CD8-positive, alpha-beta memory T cell (primary cell): ENCODE measurements at regions not wholly inside any gene's neighbourhood (a gene's known extent, or its start where the extent isn't known, plus 50 kb on each side); places are given as distances from the start of the nearest gene placed in this dataset.

ENCODE experiments used
- CTCF ChIA-PET: fragments of 350-600 bp; sonication (Branson Sonifier 250); formaldehyde crosslinking; loops from one replicate; lab custom pipeline; 2021; ENCODE audit warnings: antibody characterized with exemption; lab: Charles Lee
- POLR2A ChIA-PET: fragments of 350-600 bp; sonication (Branson Sonifier 250); formaldehyde crosslinking; loops from one replicate; lab custom pipeline; 2021; ENCODE audit warnings: antibody characterized with exemption; lab: Charles Lee
- DNase-seq, 5 donors: peaks; one replicate each; pipeline versions ENCODE4 v3.0.0 to v3.0.0-alpha.2; 2020 to 2022; ENCODE audit warnings: mixed read lengths in 1 of 5
- H3K27ac ChIP-seq: one replicate; pipeline ENCODE4 v1.7.0; 2013; ENCODE audit warnings: low read depth, mild to moderate bottlenecking, low read length, moderate library complexity
- H3K27me3 ChIP-seq: 2 replicates; pipeline ENCODE4 v1.7.0; 2013; ENCODE audit warnings: low read length, mild to moderate bottlenecking; ENCODE audit not compliant: insufficient read depth, poor library complexity, severe bottlenecking
- H3K36me3 ChIP-seq: 2 replicates; pipeline ENCODE4 v1.7.0; 2013; ENCODE audit warnings: mild to moderate bottlenecking, low read length, moderate library complexity; ENCODE audit not compliant: insufficient read depth
- H3K4me1 ChIP-seq: 2 replicates; pipeline ENCODE4 v1.7.0; 2013; ENCODE audit warnings: mild to moderate bottlenecking, low read length, moderate library complexity; ENCODE audit not compliant: insufficient read depth
- H3K4me3 ChIP-seq: 2 replicates; pipeline ENCODE4 v1.7.0; 2013; ENCODE audit warnings: mild to moderate bottlenecking, low read length
- H3K9me3 ChIP-seq: 2 replicates; pipeline ENCODE4 v1.7.0; 2013; ENCODE audit warnings: mild to moderate bottlenecking, low read length
- H3K27ac Mint-ChIP-seq, 8 donors: one replicate each; pipeline ENCODE4 v1.8.0; 2020 to 2021; ENCODE audit warnings: mixed read lengths in 8 of 8, mild to moderate bottlenecking in 6 of 8, inconsistent platforms in 3 of 8, moderate library complexity in 3 of 8
- H3K27me3 Mint-ChIP-seq, 2 donors: one replicate each; pipeline ENCODE4 v1.8.0; 2020 to 2021; ENCODE audit warnings: mixed read lengths in 2 of 2, mild to moderate bottlenecking in 1 of 2, moderate library complexity in 1 of 2
- H3K36me3 Mint-ChIP-seq, 3 donors: one replicate each; pipeline ENCODE4 v1.8.0; 2020 to 2021; ENCODE audit warnings: mixed read lengths in 3 of 3, inconsistent platforms in 1 of 3, mild to moderate bottlenecking in 1 of 3
- H3K4me1 Mint-ChIP-seq, 3 donors: one replicate each; pipeline ENCODE4 v1.8.0; 2020 to 2021; ENCODE audit warnings: mixed read lengths in 3 of 3, inconsistent platforms in 1 of 3, mild to moderate bottlenecking in 1 of 3
- H3K4me3 Mint-ChIP-seq, 7 donors: one replicate each; pipeline ENCODE4 v1.8.0; 2020 to 2021; ENCODE audit warnings: mixed read lengths in 7 of 7, mild to moderate bottlenecking in 6 of 7, moderate library complexity in 4 of 7, inconsistent platforms in 2 of 7
- H3K9me3 Mint-ChIP-seq, 5 donors: one replicate each; pipeline ENCODE4 v1.8.0; 2020 to 2022; ENCODE audit warnings: mixed read lengths in 5 of 5, mild to moderate bottlenecking in 3 of 5, moderate library complexity in 2 of 5, inconsistent platforms in 1 of 5

GRCh38 chr7:88670536-88670935 lies 89.0 kb upstream of the ZNF804B start:
- POLR2A ChIA-PET = no interaction called here

DNA sequence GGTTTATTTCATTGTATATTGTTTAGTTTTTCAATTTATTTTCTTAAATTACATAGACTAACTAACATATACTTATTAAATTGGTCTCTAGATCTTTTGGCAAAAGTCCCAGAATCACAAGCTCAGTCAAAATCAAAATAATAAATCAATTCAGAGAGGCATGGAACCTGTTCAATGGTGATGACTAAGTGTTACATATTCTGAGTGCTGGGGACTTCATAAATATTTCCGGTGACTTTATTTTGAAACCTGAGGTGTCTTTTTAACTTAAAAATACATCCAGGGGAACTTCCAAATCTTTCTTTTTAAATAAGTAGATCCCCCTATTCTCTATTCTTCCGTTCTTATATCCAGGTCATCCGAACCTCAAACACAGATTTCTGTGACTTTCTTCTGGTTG lies 89.6 kb upstream of the ZNF804B start:
- no peaks in the 10 kb centered on the region for H3K4me1 ChIP-seq
- no peak for DNase-seq
- no peak overlapping the region for H3K27ac Mint-ChIP-seq
- POLR2A ChIA-PET = no interaction called here
- no peak overlapping the region for H3K4me3 Mint-ChIP-seq
- no peak overlapping the region for H3K27ac ChIP-seq
- CTCF ChIA-PET = no interaction called here
- H3K36me3 ChIP-seq = no peaks in the 10 kb centered on the region
- H3K36me3 Mint-ChIP-seq = no peaks in the 10 kb centered on the region
- H3K4me1 Mint-ChIP-seq = no peaks in the 10 kb centered on the region
- H3K27me3 Mint-ChIP-seq = peaks cover 0 to 2% of the 10 kb centered on the region in 2 donors
- H3K27me3 ChIP-seq = no peaks in the 10 kb centered on the region
- H3K4me3 ChIP-seq = no peak overlapping the region
- no peaks in the 10 kb centered on the region for H3K9me3 ChIP-seq
- H3K9me3 Mint-ChIP-seq = peaks cover 0 to 2% (median 0%) of the 10 kb centered on the region in 5 donors

More at GRCh38 chr7:88670536-88670935, 89.0 kb upstream of the ZNF804B start:
- Histone ChIP-seq H3K4me1 (no peaks in the 10 kb centered on the region), H3K36me3 (no peaks in the 10 kb centered on the region), H3K27ac (no peak overlapping the region), H3K4me3 (no peak overlapping the region), H3K9me3 (no peaks in the 10 kb centered on the region), H3K27me3 (no peaks in the 10 kb centered on the region)
- CTCF ChIA-PET = no interaction called here
- Mint-ChIP-seq H3K4me1 (no peaks in the 10 kb centered on the region), H3K27me3 (peaks cover 0 to 2% of the 10 kb centered on the region in 2 donors), H3K36me3 (no peaks in the 10 kb centered on the region), H3K27ac (no peak overlapping the region), H3K9me3 (peaks cover 0 to 2% (median 0%) of the 10 kb centered on the region in 5 donors), H3K4me3 (no peak overlapping the region)
- no peak for DNase-seq

DNA sequence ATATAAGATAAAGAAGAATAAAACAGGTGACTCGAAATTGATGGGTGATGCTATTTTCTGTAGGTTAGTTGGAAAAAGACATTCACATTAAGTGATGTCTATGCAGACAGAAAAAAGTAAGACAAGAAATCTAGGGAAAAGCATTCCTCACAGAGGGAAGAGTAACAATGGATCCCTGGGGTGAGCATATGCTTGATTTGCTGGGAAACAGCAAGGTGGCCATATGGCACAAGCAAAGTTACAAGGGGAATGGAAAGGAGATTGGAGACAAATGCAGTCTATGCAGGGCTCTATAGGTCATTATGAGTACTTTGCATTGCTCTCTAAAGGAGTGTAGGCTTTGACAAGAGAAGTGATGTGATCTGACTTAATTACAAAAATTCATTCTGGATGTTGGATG lies 90.9 kb upstream of the ZNF804B start:
- peaks cover 0 to 2% of the 10 kb centered on the region in 2 donors for H3K27me3 Mint-ChIP-seq
- peaks cover 0 to 2% (median 0%) of the 10 kb centered on the region in 5 donors for H3K9me3 Mint-ChIP-seq
- H3K27ac Mint-ChIP-seq = no peak overlapping the region
- no peak overlapping the region for H3K4me3 ChIP-seq
- no peaks in the 10 kb centered on the region for H3K4me1 ChIP-seq
- H3K4me1 Mint-ChIP-seq = no peaks in the 10 kb centered on the region
- H3K36me3 ChIP-seq = no peaks in the 10 kb centered on the region
- no peaks in the 10 kb centered on the region for H3K36me3 Mint-ChIP-seq
- no peak overlapping the region for H3K27ac ChIP-seq
- H3K4me3 Mint-ChIP-seq = no peak overlapping the region
- H3K9me3 ChIP-seq = no peaks in the 10 kb centered on the region
- POLR2A ChIA-PET = no interaction called here
- no peak for DNase-seq
- CTCF ChIA-PET = no interaction called here
- no peaks in the 10 kb centered on the region for H3K27me3 ChIP-seq

- no peaks in the 10 kb centered on the region for H3K4me1 Mint-ChIP-seq
- ChIA-PET CTCF (no interaction called here), POLR2A (no interaction called here)
- no peaks in the 10 kb centered on the region for H3K36me3 Mint-ChIP-seq
- H3K27me3 ChIP-seq = no peaks in the 10 kb centered on the region
- no peak overlapping the region for H3K4me3 ChIP-seq
- H3K9me3 Mint-ChIP-seq = no peaks in the 10 kb centered on the region
- H3K9me3 ChIP-seq = no peaks in the 10 kb centered on the region
- DNase-seq = no peak
- H3K27me3 Mint-ChIP-seq = no peaks in the 10 kb centered on the region
- no peak overlapping the region for H3K27ac Mint-ChIP-seq
- no peaks in the 10 kb centered on the region for H3K36me3 ChIP-seq
- no peak overlapping the region for H3K27ac ChIP-seq
- no peaks in the 10 kb centered on the region for H3K4me1 ChIP-seq
- H3K4me3 Mint-ChIP-seq = no peak overlapping the region
These were observed 92.9 kb upstream of the ZNF804B start for GRCh38 chr7:88666626-88667025.

DNA sequence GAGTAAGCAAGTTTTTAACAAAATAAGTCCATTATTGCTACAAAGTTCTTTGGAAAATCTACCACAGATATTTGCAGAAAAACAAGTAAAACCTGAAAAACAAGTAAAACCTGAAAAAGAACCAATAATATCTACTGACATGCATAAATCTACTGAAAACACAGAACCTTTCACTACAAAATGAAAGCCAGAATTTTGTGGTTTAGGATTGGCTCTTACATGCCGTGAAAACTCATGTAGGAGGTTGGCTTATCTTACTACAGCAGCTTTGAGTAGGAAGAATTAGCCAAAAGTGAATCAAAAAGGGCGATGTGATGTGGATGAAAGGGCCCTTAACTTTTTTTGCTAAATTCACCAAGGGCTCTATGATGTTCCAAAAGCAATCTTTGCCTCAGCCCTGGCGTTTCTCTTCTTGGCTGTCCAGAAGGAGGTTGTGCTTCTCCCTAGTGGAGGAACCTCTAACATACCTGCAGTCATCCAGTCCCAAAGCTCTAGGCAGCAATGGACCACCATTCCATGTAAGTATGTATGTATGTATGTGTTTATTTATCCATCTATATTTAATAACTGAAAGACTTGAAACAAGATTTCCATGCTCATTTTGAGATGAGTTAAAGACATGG lies 93.5 kb upstream of the ZNF804B start:
- Histone ChIP-seq H3K9me3 (no peaks in the 10 kb centered on the region), H3K4me1 (no peaks in the 10 kb centered on the region), H3K4me3 (no peak overlapping the region), H3K27ac (no peak overlapping the region), H3K36me3 (no peaks in the 10 kb centered on the region), H3K27me3 (no peaks in the 10 kb centered on the region)
- H3K9me3 Mint-ChIP-seq = no peaks in the 10 kb centered on the region
- H3K4me3 Mint-ChIP-seq = no peak overlapping the region
- CTCF ChIA-PET = no interaction called here
- no peaks in the 10 kb centered on the region for H3K27me3 Mint-ChIP-seq
- H3K36me3 Mint-ChIP-seq = no peaks in the 10 kb centered on the region
- POLR2A ChIA-PET = no interaction called here
- H3K27ac Mint-ChIP-seq = no peak overlapping the region
- no peak for DNase-seq
- H3K4me1 Mint-ChIP-seq = no peaks in the 10 kb centered on the region

DNA sequence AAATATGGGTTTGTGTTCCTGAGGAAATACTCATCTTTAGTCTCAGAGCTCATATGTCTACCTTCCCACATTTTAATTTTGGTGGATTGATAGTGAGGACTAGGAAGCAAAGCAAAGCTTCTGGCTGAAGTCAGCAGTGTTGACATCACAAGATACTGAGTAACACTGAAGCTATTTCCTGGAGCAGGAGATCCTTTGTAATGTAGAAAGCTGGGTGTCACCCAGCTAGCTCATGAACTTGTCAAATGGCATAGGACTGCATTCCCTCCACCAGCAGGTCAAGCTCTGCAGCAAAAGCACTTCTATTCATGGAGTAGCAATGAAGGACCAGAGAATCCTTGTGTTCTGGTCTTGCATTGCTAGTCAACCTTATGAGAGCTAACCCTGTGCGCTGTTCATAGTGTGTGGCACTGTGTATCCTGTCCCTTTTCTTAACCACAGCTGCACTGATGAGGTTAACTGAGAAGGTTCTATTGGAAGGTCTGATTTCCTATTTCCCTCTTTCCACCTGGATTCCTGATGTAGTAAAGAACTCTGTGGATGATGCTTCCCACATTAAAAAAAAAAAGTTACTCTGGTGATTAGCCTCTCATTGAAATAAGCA lies 94.8 kb upstream of the ZNF804B start:
- Histone ChIP-seq H3K36me3 (no peaks in the 10 kb centered on the region), H3K4me3 (no peak overlapping the region), H3K27me3 (no peaks in the 10 kb centered on the region), H3K4me1 (no peaks in the 10 kb centered on the region), H3K9me3 (no peaks in the 10 kb centered on the region), H3K27ac (no peak overlapping the region)
- no peak overlapping the region for H3K4me3 Mint-ChIP-seq
- POLR2A ChIA-PET = no interaction called here
- no peaks in the 10 kb centered on the region for H3K4me1 Mint-ChIP-seq
- H3K27ac Mint-ChIP-seq = no peak overlapping the region
- CTCF ChIA-PET = no interaction called here
- no peaks in the 10 kb centered on the region for H3K36me3 Mint-ChIP-seq
- no peak for DNase-seq
- H3K9me3 Mint-ChIP-seq = no peaks in the 10 kb centered on the region
- H3K27me3 Mint-ChIP-seq = no peaks in the 10 kb centered on the region

DNA sequence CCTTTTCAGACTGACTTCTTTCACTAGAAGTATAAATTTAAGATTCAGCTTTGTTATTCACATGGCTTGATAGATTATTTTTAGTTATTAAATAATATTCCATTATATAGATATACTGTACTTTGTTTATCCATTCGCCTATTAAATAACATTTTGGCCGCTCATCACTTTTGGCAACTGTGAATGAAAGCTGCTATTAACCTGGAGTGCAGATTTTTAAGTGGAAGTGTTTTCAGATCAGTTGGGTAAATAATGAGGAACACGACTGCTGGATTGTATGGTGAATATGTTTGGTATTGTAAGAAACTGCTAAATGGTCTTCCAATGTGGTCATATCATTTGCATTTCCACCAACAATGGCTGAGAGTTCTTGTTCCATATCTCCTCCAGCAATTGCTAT lies 97.6 kb upstream of the ZNF804B start:
- H3K9me3 Mint-ChIP-seq = no peaks in the 10 kb centered on the region

GRCh38 chr7:88647825-88648224 lies 111.7 kb upstream of the ZNF804B start:
- Histone ChIP-seq H3K36me3 (no peaks in the 10 kb centered on the region), H3K4me3 (no peak overlapping the region), H3K9me3 (no peaks in the 10 kb centered on the region), H3K4me1 (no peaks in the 10 kb centered on the region), H3K27ac (no peak overlapping the region), H3K27me3 (no peaks in the 10 kb centered on the region)
- ChIA-PET CTCF (no interaction called here), POLR2A (no interaction called here)
- Mint-ChIP-seq H3K27ac (no peak overlapping the region), H3K4me1 (no peaks in the 10 kb centered on the region), H3K27me3 (no peaks in the 10 kb centered on the region), H3K9me3 (peaks cover 2 to 18% (median 3%) of the 10 kb centered on the region in 5 donors), H3K4me3 (no peak overlapping the region), H3K36me3 (no peaks in the 10 kb centered on the region)
- no peak for DNase-seq

More for the DNA sequence above, 97.6 kb upstream of the ZNF804B start:
- POLR2A ChIA-PET = no interaction called here
- H3K9me3 ChIP-seq = no peaks in the 10 kb centered on the region
- H3K36me3 Mint-ChIP-seq = no peaks in the 10 kb centered on the region
- no peaks in the 10 kb centered on the region for H3K36me3 ChIP-seq
- H3K4me1 Mint-ChIP-seq = no peaks in the 10 kb centered on the region
- no peak overlapping the region for H3K27ac ChIP-seq
- CTCF ChIA-PET = no interaction called here
- no peak overlapping the region for H3K4me3 ChIP-seq
- H3K27me3 ChIP-seq = no peaks in the 10 kb centered on the region
- DNase-seq = no peak
- no peaks in the 10 kb centered on the region for H3K4me1 ChIP-seq
- no peak overlapping the region for H3K27ac Mint-ChIP-seq
- no peaks in the 10 kb centered on the region for H3K27me3 Mint-ChIP-seq
- no peak overlapping the region for H3K4me3 Mint-ChIP-seq
